Activated naive CD4-positive, alpha-beta T cell treated with anti-CD3 and anti-CD28 coated beads, Interleukin-2, amount 10 ng/mL, durations not matched to agents 7 days and 5 days (primary cell): ENCODE measurements at regions not wholly inside any gene's neighbourhood (a gene's known extent, or its start where the extent isn't known, plus 50 kb on each side); places are given as distances from the start of the nearest gene placed in this dataset.

Experiments
- CTCF ChIA-PET: fragments of 350-600 bp; sonication (Branson Sonifier 250); formaldehyde crosslinking; loops from one replicate; lab custom pipeline; 2021; ENCODE audit warnings: antibody characterized with exemption; lab: Charles Lee
- DNase-seq: peaks from one replicate; pipeline ENCODE4 v3.0.0-alpha.2; 2020
- H3K27ac Mint-ChIP-seq: one replicate; pipeline ENCODE4 v1.8.0; 2021; ENCODE audit warnings: mild to moderate bottlenecking, moderate library complexity, mixed read lengths
- H3K27me3 Mint-ChIP-seq: one replicate; pipeline ENCODE4 v1.8.0; 2021; ENCODE audit warnings: mild to moderate bottlenecking, mixed read lengths
- H3K36me3 Mint-ChIP-seq: one replicate; pipeline ENCODE4 v1.8.0; 2021; ENCODE audit warnings: mixed read lengths
- H3K4me1 Mint-ChIP-seq: one replicate; pipeline ENCODE4 v1.8.0; 2021; ENCODE audit warnings: mixed read lengths
- H3K4me3 Mint-ChIP-seq: one replicate; pipeline ENCODE4 v1.8.0; 2021; ENCODE audit warnings: mild to moderate bottlenecking, moderate library complexity, mixed read lengths
- H3K9me3 Mint-ChIP-seq: one replicate; pipeline ENCODE4 v1.8.0; 2021; ENCODE audit warnings: mixed read lengths

GRCh38 chr19:56960959-56961543, 120.5 kb upstream of the PEG3 start:
- no peaks in the 10 kb centered on the region for H3K4me1 Mint-ChIP-seq
- H3K27ac Mint-ChIP-seq: no peak overlapping the region
- no peak overlapping the region for H3K4me3 Mint-ChIP-seq
- no peaks in the 10 kb centered on the region for H3K36me3 Mint-ChIP-seq
- H3K27me3 Mint-ChIP-seq: no peaks in the 10 kb centered on the region
- H3K9me3 Mint-ChIP-seq: peaks cover 64% of the 10 kb centered on the region
- DNase-seq: no peak
- CTCF ChIA-PET: no interaction called here

DNA sequence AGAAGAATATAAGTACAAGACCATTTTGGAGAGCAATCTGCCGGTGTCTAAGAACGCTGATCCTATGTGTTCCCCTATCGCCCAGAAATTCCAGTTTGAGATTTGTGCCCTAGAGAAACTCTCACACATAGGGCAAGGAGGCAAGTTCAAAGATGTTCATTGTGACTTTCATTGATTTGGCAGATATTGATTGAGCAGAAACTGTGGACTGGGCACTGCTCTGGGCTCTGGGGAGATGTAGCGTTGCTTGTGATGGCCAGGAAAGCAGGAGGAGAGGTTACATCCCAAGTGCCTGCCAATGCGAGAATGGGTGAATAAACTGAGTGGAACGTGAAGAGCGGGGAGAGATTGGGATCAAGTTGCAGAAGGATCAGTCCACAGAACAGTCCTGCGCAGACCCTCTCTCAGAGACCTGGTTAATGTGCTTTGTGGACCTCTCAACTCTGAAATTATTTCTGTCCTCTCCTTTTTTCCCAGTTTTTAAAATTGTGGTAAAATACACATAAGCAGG, 123.9 kb upstream of the PEG3 start:
- no peaks in the 10 kb centered on the region for H3K4me1 Mint-ChIP-seq
- H3K27ac Mint-ChIP-seq: no peak overlapping the region
- no peak overlapping the region for H3K4me3 Mint-ChIP-seq
- peaks cover 54% of the 10 kb centered on the region for H3K9me3 Mint-ChIP-seq
- DNase-seq: no peak
- CTCF ChIA-PET: no interaction called here
- peaks cover 1% of the 10 kb centered on the region for H3K36me3 Mint-ChIP-seq
- H3K27me3 Mint-ChIP-seq: no peaks in the 10 kb centered on the region

DNA sequence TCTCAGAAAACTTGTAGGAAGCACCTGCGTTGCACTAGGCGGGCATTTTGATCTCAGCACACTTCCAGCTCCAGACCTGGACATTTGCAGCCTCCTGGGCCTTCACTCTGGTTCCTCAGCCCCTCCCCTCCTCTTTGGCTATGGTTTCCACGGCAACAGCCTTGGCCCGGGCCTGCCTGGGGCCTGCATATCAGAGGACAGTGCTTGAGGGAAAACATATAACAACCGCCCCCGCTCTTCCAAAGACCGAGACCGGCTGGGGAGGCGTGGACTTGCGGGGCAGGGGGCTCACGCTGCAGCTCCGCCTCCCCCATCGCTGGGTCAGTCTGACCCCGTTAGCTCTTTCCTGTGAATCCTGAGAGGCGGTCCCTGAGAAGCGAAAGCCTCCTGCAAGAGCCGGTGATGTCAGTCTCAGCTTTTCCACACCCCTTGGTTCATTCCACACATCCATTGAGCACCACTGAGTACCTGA, 125.7 kb upstream of the PEG3 start:
- Mint-ChIP-seq H3K4me1 (no peaks in the 10 kb centered on the region), H3K9me3 (peaks cover 57% of the 10 kb centered on the region), H3K27me3 (no peaks in the 10 kb centered on the region), H3K4me3 (no peak overlapping the region), H3K27ac (no peak overlapping the region), H3K36me3 (peaks cover 1% of the 10 kb centered on the region)
- no peak for DNase-seq
- CTCF ChIA-PET: no interaction called here

- H3K4me1 Mint-ChIP-seq: no peaks in the 10 kb centered on the region
- no peak overlapping the region for H3K27ac Mint-ChIP-seq
- no peak overlapping the region for H3K4me3 Mint-ChIP-seq
- H3K27me3 Mint-ChIP-seq: no peaks in the 10 kb centered on the region
- H3K36me3 Mint-ChIP-seq: peaks cover 1% of the 10 kb centered on the region
- no peak for DNase-seq
- CTCF ChIA-PET: no interaction called here
- peaks cover 60% of the 10 kb centered on the region for H3K9me3 Mint-ChIP-seq
Measured at GRCh38 chr19:56966697-56967299, 126.3 kb upstream of the PEG3 start.

DNA sequence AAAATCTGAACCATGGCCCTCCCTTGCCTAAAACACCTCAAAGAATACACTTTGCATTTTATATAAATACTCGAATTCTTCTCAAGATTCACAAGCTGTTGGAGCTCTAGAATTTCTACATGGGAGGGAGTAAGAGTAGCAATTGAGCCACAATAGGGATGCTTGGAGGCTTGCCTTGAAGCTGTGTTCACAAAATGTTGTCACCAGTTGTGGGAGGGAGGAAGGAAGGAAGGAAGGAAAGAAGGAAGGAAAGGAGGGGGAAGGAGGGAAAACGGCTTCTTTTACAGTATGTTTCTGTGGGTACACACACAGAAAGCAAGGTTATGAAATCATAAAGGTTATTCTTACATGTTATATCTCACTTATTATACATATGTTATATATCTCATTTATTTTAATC, 128.6 kb upstream of the PEG3 start:
- Mint-ChIP-seq H3K27ac (no peak overlapping the region), H3K4me1 (no peaks in the 10 kb centered on the region), H3K27me3 (no peaks in the 10 kb centered on the region), H3K4me3 (no peak overlapping the region), H3K36me3 (peaks cover 1% of the 10 kb centered on the region), H3K9me3 (peaks cover 53% of the 10 kb centered on the region)
- DNase-seq: no peak
- CTCF ChIA-PET: no interaction called here

GRCh38 chr19:56969759-56970178, 129.2 kb upstream of the PEG3 start:
- DNase-seq: no peak
- Mint-ChIP-seq H3K36me3 (peaks cover 1% of the 10 kb centered on the region), H3K27me3 (no peaks in the 10 kb centered on the region), H3K4me3 (no peak overlapping the region), H3K27ac (no peak overlapping the region), H3K4me1 (no peaks in the 10 kb centered on the region), H3K9me3 (peaks cover 55% of the 10 kb centered on the region)
- CTCF ChIA-PET: no interaction called here

DNA sequence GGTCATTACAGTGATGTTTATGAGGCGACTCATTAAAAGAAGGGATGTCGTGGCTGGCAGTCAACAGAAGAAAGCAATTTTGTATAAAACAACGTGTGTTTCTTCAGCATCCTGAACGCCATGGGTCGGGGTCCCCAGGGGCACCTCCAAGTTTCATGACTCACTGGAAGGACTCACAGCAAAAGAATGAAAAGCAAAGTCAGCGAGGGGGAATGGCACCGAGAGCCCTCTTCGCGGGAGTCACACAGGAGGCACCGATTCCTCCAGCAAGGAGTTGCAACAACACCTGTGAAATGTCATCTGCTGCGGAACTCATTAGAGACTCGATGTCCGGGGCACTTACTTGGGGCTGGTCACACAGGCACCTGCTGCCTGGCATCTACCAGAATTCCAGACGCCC, 130.7 kb upstream of the PEG3 start:
- CTCF ChIA-PET: no interaction called here
- Mint-ChIP-seq H3K4me1 (no peaks in the 10 kb centered on the region), H3K27me3 (no peaks in the 10 kb centered on the region), H3K36me3 (peaks cover 1% of the 10 kb centered on the region), H3K4me3 (no peak overlapping the region), H3K27ac (no peak overlapping the region), H3K9me3 (peaks cover 53% of the 10 kb centered on the region)
- no peak for DNase-seq

GRCh38 chr19:56972291-56972841, 131.8 kb upstream of the PEG3 start:
- Mint-ChIP-seq H3K9me3 (peaks cover 58% of the 10 kb centered on the region), H3K4me1 (no peaks in the 10 kb centered on the region), H3K27ac (no peak overlapping the region), H3K27me3 (no peaks in the 10 kb centered on the region), H3K4me3 (no peak overlapping the region), H3K36me3 (peaks cover 1% of the 10 kb centered on the region)
- no peak for DNase-seq
- CTCF ChIA-PET: no interaction called here

DNA sequence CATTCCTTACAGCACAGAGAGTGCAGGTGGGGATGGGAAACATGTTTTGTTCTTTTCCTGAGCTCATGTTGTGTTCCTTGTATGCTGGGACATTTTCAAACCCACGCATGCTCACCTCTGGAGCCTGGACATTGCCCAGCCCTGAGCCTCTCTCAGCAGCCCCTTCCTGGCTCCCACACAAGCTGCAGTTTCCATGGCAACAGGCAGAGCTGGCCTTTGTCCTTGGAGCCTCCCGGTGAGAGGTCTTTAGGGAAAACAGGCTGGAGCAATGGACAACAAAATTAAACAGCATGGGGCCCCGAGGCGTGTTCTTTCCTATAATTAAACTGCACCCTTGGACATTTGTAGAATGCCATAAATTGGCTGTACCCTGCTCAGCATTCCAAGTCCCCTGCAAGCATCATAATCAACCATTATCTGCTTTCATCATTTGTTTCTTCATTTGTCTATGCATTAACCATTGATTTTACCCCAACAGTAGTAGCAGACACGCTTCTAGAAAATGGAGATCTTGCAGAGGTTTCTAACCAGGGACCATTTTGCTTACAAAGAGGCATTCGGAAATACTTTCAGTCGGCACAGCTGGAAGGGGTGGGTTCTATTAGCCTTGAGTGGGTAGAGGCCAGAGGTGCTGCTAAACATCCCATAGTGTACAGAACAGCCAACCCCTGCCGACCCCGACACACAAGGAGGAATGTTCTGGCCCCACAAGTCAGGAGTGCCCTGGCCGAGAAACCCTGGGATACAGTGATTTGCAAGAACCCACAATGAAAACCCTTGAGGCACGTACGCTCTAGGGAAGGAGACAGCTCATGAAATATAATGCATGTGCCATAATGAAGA, 133.4 kb upstream of the PEG3 start:
- H3K9me3 Mint-ChIP-seq: peaks cover 62% of the 10 kb centered on the region
- H3K4me3 Mint-ChIP-seq: no peak overlapping the region
- H3K36me3 Mint-ChIP-seq: peaks cover under 1% of the 10 kb centered on the region
- no peak for DNase-seq
- CTCF ChIA-PET: no interaction called here
- no peak overlapping the region for H3K27ac Mint-ChIP-seq
- H3K27me3 Mint-ChIP-seq: no peaks in the 10 kb centered on the region
- no peaks in the 10 kb centered on the region for H3K4me1 Mint-ChIP-seq

DNA sequence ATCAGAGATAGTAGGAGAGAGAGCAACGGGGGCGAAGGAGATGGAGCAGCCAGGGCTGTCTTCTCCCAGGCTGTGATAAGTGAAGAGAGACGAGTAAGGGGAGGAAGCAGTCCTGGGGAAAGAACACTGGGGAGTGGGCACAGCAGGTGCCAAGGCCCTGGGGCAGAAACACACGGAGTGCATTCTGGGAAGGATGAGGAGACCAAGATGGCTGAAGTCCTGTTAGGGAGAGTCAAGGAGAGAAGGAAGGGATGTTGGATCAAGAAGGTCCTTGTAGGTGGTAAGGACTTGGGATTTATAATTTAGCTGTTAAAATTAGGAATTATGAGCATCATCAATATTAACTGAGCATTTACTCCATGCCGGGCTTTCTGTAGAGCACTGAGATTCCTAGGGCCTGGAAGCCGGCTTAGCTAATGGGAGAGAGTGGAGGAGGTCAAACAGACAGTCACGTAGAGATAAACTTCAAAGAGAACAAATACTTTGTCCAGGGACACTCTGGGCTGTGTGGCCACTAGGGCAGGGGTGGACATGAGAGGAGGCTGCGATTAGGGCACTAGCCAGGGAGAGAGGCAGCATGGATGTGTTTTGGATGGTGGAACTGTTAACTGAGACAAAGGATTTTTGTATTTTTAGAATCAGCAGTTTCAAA, 134.2 kb upstream of the PEG3 start:
- CTCF ChIA-PET: no interaction called here
- H3K4me3 Mint-ChIP-seq: no peak overlapping the region
- H3K27ac Mint-ChIP-seq: no peak overlapping the region
- no peaks in the 10 kb centered on the region for H3K27me3 Mint-ChIP-seq
- H3K36me3 Mint-ChIP-seq: no peaks in the 10 kb centered on the region
- DNase-seq: no peak
- H3K4me1 Mint-ChIP-seq: no peaks in the 10 kb centered on the region
- peaks cover 61% of the 10 kb centered on the region for H3K9me3 Mint-ChIP-seq

- Mint-ChIP-seq H3K4me3 (no peak overlapping the region), H3K27me3 (no peaks in the 10 kb centered on the region)
Measured at GRCh38 chr19:56976300-56976699, 135.8 kb upstream of the PEG3 start.

GRCh38 chr19:56976995-56977906, 136.7 kb upstream of the PEG3 start:
- H3K9me3 Mint-ChIP-seq: peaks cover 66% of the 10 kb centered on the region
- DNase-seq: no peak
- H3K36me3 Mint-ChIP-seq: no peaks in the 10 kb centered on the region
- CTCF ChIA-PET: no interaction called here
- no peaks in the 10 kb centered on the region for H3K27me3 Mint-ChIP-seq
- no peaks in the 10 kb centered on the region for H3K4me1 Mint-ChIP-seq
- H3K4me3 Mint-ChIP-seq: no peak overlapping the region
- H3K27ac Mint-ChIP-seq: no peak overlapping the region

More at GRCh38 chr19:56976300-56976699, 135.8 kb upstream of the PEG3 start:
- Mint-ChIP-seq H3K4me1 (no peaks in the 10 kb centered on the region), H3K36me3 (no peaks in the 10 kb centered on the region), H3K27ac (no peak overlapping the region), H3K9me3 (peaks cover 62% of the 10 kb centered on the region)
- CTCF ChIA-PET: no interaction called here
- DNase-seq: no peak

- H3K9me3 Mint-ChIP-seq: peaks cover 65% of the 10 kb centered on the region
- no peak for DNase-seq
- no peaks in the 10 kb centered on the region for H3K4me1 Mint-ChIP-seq
Measured at GRCh38 chr19:56978023-56978565, 137.6 kb upstream of the PEG3 start.

More at GRCh38 chr19:56978023-56978565, 137.6 kb upstream of the PEG3 start:
- no peaks in the 10 kb centered on the region for H3K36me3 Mint-ChIP-seq
- no peak overlapping the region for H3K27ac Mint-ChIP-seq
- no peaks in the 10 kb centered on the region for H3K27me3 Mint-ChIP-seq
- H3K4me3 Mint-ChIP-seq: no peak overlapping the region
- CTCF ChIA-PET: no interaction called here
